H9 (cell line): ENCODE measurements at regions not wholly inside any gene's neighbourhood (a gene's known extent, or its start where the extent isn't known, plus 50 kb on each side); places are given as distances from the start of the nearest gene placed in this dataset.

Experiments used
- DNase-seq: peaks from one replicate; pipeline ENCODE4 v3.0.0-alpha.2; 2017
- H2AFZ ChIP-seq: one replicate; pipeline ENCODE4 v1.6.1; 2013; ENCODE audit warnings: mild to moderate bottlenecking, low read length, control low read depth, moderate library complexity
- H2AK5ac ChIP-seq: 2 replicates; pipeline ENCODE4 v1.6.1; 2013; ENCODE audit warnings: low read length, control low read depth, mixed read lengths; ENCODE audit not compliant: insufficient read length
- H2BK120ac ChIP-seq: one replicate; pipeline ENCODE4 v1.6.1; 2013; ENCODE audit warnings: low read depth, mild to moderate bottlenecking, low read length, control low read depth, inconsistent platforms; ENCODE audit not compliant: poor library complexity, severe bottlenecking
- H2BK12ac ChIP-seq: 2 replicates; pipeline ENCODE4 v1.6.1; 2013; ENCODE audit warnings: low read length, control low read depth, mixed read lengths, low read depth; ENCODE audit not compliant: insufficient read length
- H2BK15ac ChIP-seq: 2 replicates; pipeline ENCODE4 v1.6.1; 2013; ENCODE audit warnings: low read depth, low read length, control low read depth
- H2BK20ac ChIP-seq: one replicate; pipeline ENCODE4 v1.6.1; 2013; ENCODE audit warnings: low read depth, mild to moderate bottlenecking, low read length, control low read depth, inconsistent platforms; ENCODE audit not compliant: poor library complexity, severe bottlenecking
- H2BK5ac ChIP-seq: 2 replicates; pipeline ENCODE4 v1.6.1; 2013; ENCODE audit warnings: low read length, control low read depth, mixed read lengths; ENCODE audit not compliant: insufficient read length
- H3K14ac ChIP-seq: 2 replicates; pipeline ENCODE4 v1.6.1; 2013; ENCODE audit warnings: low read length, control low read depth; ENCODE audit not compliant: insufficient read depth
- H3K18ac ChIP-seq: 2 replicates; pipeline ENCODE4 v1.6.1; 2013; ENCODE audit warnings: low read depth, mild to moderate bottlenecking, mixed read lengths, low read length, control low read depth; ENCODE audit not compliant: insufficient read length
- H3K23ac ChIP-seq: 2 replicates; pipeline ENCODE4 v1.6.1; 2013; ENCODE audit warnings: low read length, control low read depth, mixed read lengths, low read depth; ENCODE audit not compliant: insufficient read length
- H3K23me2 ChIP-seq: 2 replicates; pipeline ENCODE4 v1.6.1; 2013; ENCODE audit warnings: low read depth, mild to moderate bottlenecking, mixed read lengths, low read length, control low read depth; ENCODE audit not compliant: insufficient read length, poor library complexity, severe bottlenecking
- H3K27ac ChIP-seq: 2 replicates; pipeline ENCODE4 v1.5.1; 2013; ENCODE audit warnings: low read length, control low read depth, mixed read lengths, low read depth; ENCODE audit not compliant: insufficient read length
- H3K27me3 ChIP-seq: 2 replicates; pipeline ENCODE4 v1.6.1; 2013; ENCODE audit warnings: low read length, control low read depth, inconsistent platforms; ENCODE audit not compliant: insufficient read depth
- H3K4ac ChIP-seq: 2 replicates; pipeline ENCODE4 v1.6.1; 2013; ENCODE audit warnings: low read depth, mild to moderate bottlenecking, control low read depth, inconsistent platforms, low read length, moderate library complexity
- H3K4me1 ChIP-seq: 2 replicates; pipeline ENCODE4 v1.6.1; 2013; ENCODE audit warnings: low read length, control low read depth, inconsistent platforms; ENCODE audit not compliant: insufficient read depth
- H3K4me2 ChIP-seq: 2 replicates; pipeline ENCODE4 v1.6.1; 2013; ENCODE audit warnings: low read length, control low read depth, mixed read lengths; ENCODE audit not compliant: insufficient read length, insufficient read depth
- H3K56ac ChIP-seq: 2 replicates; pipeline ENCODE4 v1.6.1; 2013; ENCODE audit warnings: low read depth, mild to moderate bottlenecking, mixed read lengths, low read length, control low read depth; ENCODE audit not compliant: insufficient read length
- H3K79me1 ChIP-seq: 2 replicates; pipeline ENCODE4 v1.6.1; 2013; ENCODE audit warnings: low read depth, mild to moderate bottlenecking, moderate library complexity, low read length, control low read depth, inconsistent platforms; ENCODE audit not compliant: insufficient read depth, poor library complexity, severe bottlenecking
- H3K79me2 ChIP-seq: 2 replicates; pipeline ENCODE4 v1.6.1; 2013; ENCODE audit warnings: low read length, control low read depth, inconsistent platforms; ENCODE audit not compliant: insufficient read depth
- H3K9ac ChIP-seq: 2 replicates; pipeline ENCODE4 v1.6.1; 2013; ENCODE audit warnings: low read length, control low read depth, mixed read lengths; ENCODE audit not compliant: insufficient read length; ENCODE audit errors: extremely low read depth
- H3K9me3 ChIP-seq: one replicate; pipeline ENCODE4 v1.6.1; 2013; ENCODE audit warnings: low read depth, low read length, inconsistent platforms; ENCODE audit not compliant: control insufficient read depth
- H3T11ph ChIP-seq: one replicate; pipeline ENCODE4 v1.6.1; 2013; ENCODE audit warnings: mild to moderate bottlenecking, low read length, control low read depth, inconsistent platforms
- H4K20me1 ChIP-seq: one replicate; pipeline ENCODE4 v1.6.1; 2013; ENCODE audit not compliant: control insufficient read depth, insufficient read length, insufficient read depth
- H4K5ac ChIP-seq: 2 replicates; pipeline ENCODE4 v1.6.1; 2013; ENCODE audit warnings: low read depth, mild to moderate bottlenecking, mixed read lengths, low read length, control low read depth; ENCODE audit not compliant: insufficient read length
- H4K8ac ChIP-seq: replicated peaks from 2 replicates; pipeline ENCODE4 v1.6.1; 2013; ENCODE audit warnings: low read length, control low read depth, mixed read lengths, low read depth; ENCODE audit not compliant: insufficient read length
- H4K91ac ChIP-seq: 2 replicates; pipeline ENCODE4 v1.6.1; 2013; ENCODE audit warnings: low read depth, mild to moderate bottlenecking, moderate library complexity, mixed read lengths, low read length, control low read depth; ENCODE audit not compliant: insufficient read length
- H3K27ac Mint-ChIP-seq, 3 experiments: 2 replicates in 2 of 3; 3 replicates in 1 of 3; pipeline ENCODE4 v1.8.0; 2020 to 2021; ENCODE audit warnings: mixed read lengths in 3 of 3, mild to moderate bottlenecking in 1 of 3, moderate library complexity in 1 of 3
- H3K27me3 Mint-ChIP-seq: 2 replicates; pipeline ENCODE4 v1.8.0; 2021; ENCODE audit warnings: low read depth, mild to moderate bottlenecking, moderate library complexity, mixed read lengths
- H3K36me3 Mint-ChIP-seq, 3 experiments: 2 replicates in 2 of 3; 3 replicates in 1 of 3; pipeline ENCODE4 v1.8.0; 2020 to 2021; ENCODE audit warnings: low read depth in 3 of 3, mixed read lengths in 3 of 3; ENCODE audit not compliant: insufficient read depth in 1 of 3
- H3K4me1 Mint-ChIP-seq, 2 experiments: 2 replicates each; pipeline ENCODE4 v1.8.0; 2020; ENCODE audit warnings: mixed read lengths in 2 of 2
- H3K4me3 Mint-ChIP-seq, 2 experiments: 2 replicates in 1 of 2; 3 replicates in 1 of 2; pipeline ENCODE4 v1.8.0; 2020 to 2021; ENCODE audit warnings: mild to moderate bottlenecking in 2 of 2, mixed read lengths in 2 of 2, moderate library complexity in 1 of 2
- H3K9me3 Mint-ChIP-seq, 2 experiments: 2 replicates in 1 of 2; 3 replicates in 1 of 2; pipeline ENCODE4 v1.8.0; 2020; ENCODE audit warnings: mild to moderate bottlenecking in 2 of 2, mixed read lengths in 2 of 2, moderate library complexity in 1 of 2
- WGBS: extraction: QIAGEN DNeasy Blood & Tissue Kit; methylation state at CpG from one replicate; pipeline ENCODE4 v1.1.7; 2013; ENCODE audit warnings: missing lambda C conversion rate, low lambda C conversion rate, mixed read lengths; ENCODE audit not compliant: insufficient read length; ENCODE audit errors: extremely low coverage; 5-methylcytosine and 5-hydroxymethylcytosine counted together
- TF ChIP-seq, protein P1 (sequence below): fragments of 200-600 bp; sonication (generic); conservative IDR thresholded peaks from 3 replicates; pipeline ENCODE4 v1.8.0; 2021; ENCODE audit warnings: antibody characterized with exemption, mild to moderate bottlenecking

DNA sequence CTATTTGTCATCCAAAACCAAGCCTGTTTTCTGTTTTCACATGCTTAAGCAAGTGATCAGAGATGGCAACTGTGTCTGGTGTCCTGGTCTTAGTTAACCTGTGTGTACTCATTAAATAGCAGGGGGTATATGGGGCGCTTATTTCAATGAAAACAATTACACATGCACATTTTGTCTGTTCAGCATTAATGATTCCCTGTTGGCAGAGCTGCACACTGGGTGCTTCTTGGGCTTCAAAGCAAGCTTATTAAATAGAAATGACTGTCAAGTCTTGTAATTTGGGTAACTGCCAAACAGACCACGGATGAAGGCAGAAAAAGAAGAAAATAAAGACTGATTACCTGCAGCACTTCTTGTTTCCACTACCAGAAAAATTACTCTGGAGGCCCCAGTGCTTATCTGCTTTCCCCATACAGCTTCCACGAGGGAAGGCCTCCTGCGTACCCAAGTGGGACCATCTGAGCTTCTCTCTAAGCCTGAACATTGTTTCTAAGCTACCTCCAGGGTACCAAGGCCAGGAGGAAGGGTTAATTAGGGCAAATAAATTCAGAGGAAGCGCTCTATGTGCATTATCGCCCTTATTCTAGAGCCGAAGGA lies 107.2 kb upstream of the TBL1X start:
- Mint-ChIP-seq H3K27ac (no peak overlapping the region), H3K4me3 (no peak overlapping the region), H3K9me3 (peaks cover 2 to 43% of the 10 kb centered on the region in 2 experiments; a peak in 3 of 5 replicates), H3K36me3 (peaks cover 0 to 1% (median 0%) of the 10 kb centered on the region in 3 experiments; a peak in 2 of 7 replicates), H3K4me1 (peaks cover 10 to 11% of the 10 kb centered on the region in 2 experiments), H3K27me3 (peaks cover 5% of the 10 kb centered on the region)
- Histone ChIP-seq H3K4me1 (no peaks in the 10 kb centered on the region), H2AFZ (no peak overlapping the region), H2BK20ac (no peak overlapping the region), H3K14ac (no peak overlapping the region), H3K56ac (no peak overlapping the region), H3T11ph (no peak overlapping the region), H4K5ac (no peak overlapping the region), H3K79me1 (no peaks in the 10 kb centered on the region), H3K23me2 (no peaks in the 10 kb centered on the region), H3K23ac (no peak overlapping the region), H3K27me3 (no peaks in the 10 kb centered on the region), H2BK12ac (no peak overlapping the region), H4K91ac (no peak overlapping the region), H2BK5ac (no peak overlapping the region), H3K79me2 (no peaks in the 10 kb centered on the region), H3K4me2 (no peak overlapping the region), H2BK120ac (no peak overlapping the region), H3K9ac (no peak overlapping the region), H3K27ac (no peak overlapping the region), H3K4ac (no peak overlapping the region), H4K20me1 (no peaks in the 10 kb centered on the region), H2BK15ac (no peak overlapping the region), H3K18ac (no peak overlapping the region), H3K9me3 (no peaks in the 10 kb centered on the region), H2AK5ac (no peak overlapping the region), H4K8ac (no peak overlapping the region)
- no CpG with 5 or more reads among the region's 7 CpGs for WGBS
- no peak for DNase-seq
- TF ChIP-seq, protein P1, sequence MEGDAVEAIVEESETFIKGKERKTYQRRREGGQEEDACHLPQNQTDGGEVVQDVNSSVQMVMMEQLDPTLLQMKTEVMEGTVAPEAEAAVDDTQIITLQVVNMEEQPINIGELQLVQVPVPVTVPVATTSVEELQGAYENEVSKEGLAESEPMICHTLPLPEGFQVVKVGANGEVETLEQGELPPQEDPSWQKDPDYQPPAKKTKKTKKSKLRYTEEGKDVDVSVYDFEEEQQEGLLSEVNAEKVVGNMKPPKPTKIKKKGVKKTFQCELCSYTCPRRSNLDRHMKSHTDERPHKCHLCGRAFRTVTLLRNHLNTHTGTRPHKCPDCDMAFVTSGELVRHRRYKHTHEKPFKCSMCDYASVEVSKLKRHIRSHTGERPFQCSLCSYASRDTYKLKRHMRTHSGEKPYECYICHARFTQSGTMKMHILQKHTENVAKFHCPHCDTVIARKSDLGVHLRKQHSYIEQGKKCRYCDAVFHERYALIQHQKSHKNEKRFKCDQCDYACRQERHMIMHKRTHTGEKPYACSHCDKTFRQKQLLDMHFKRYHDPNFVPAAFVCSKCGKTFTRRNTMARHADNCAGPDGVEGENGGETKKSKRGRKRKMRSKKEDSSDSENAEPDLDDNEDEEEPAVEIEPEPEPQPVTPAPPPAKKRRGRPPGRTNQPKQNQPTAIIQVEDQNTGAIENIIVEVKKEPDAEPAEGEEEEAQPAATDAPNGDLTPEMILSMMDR = no peak
